Kasumi-1 (cell line): ENCODE measurements at regions not wholly inside any gene's neighbourhood (a gene's known extent, or its start where the extent isn't known, plus 50 kb on each side); places are given as distances from the start of the nearest gene placed in this dataset.

ENCODE experiments used
- DNase-seq, 2 experiments: peaks; one replicate each; lab custom pipeline; 2025; lab: John Stamatoyannopoulos, UW

GRCh38 chr9:87447547-87448432, 49.9 kb upstream of the DAPK1 start:
- no peak for DNase-seq
